ENCODE measurements at regions not wholly inside any gene's neighbourhood (a gene's known extent, or its start where the extent isn't known, plus 50 kb on each side); places are given as distances from the start of the nearest gene placed in this dataset.

DNA sequence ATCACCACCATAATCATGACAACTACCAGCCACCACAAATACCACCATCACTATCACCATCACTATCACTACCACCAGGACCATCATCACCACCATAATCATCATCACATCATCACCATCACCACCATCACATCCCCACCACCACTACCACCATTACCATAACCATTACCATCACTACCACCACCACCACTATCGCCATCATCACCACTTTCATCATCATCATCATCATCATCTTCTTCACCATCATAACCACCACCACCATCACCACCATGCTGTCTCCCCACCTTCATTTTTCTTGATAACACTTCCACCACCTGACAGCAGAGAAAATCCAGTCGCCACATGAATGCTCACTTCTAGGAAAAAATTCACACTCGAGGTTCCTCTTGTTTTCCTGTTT is 253.6 kb downstream of the ANKRD60 start:
- TF ChIP-seq, protein P1, sequence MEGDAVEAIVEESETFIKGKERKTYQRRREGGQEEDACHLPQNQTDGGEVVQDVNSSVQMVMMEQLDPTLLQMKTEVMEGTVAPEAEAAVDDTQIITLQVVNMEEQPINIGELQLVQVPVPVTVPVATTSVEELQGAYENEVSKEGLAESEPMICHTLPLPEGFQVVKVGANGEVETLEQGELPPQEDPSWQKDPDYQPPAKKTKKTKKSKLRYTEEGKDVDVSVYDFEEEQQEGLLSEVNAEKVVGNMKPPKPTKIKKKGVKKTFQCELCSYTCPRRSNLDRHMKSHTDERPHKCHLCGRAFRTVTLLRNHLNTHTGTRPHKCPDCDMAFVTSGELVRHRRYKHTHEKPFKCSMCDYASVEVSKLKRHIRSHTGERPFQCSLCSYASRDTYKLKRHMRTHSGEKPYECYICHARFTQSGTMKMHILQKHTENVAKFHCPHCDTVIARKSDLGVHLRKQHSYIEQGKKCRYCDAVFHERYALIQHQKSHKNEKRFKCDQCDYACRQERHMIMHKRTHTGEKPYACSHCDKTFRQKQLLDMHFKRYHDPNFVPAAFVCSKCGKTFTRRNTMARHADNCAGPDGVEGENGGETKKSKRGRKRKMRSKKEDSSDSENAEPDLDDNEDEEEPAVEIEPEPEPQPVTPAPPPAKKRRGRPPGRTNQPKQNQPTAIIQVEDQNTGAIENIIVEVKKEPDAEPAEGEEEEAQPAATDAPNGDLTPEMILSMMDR (IDR thresholded peaks at IDR 0.05): no peak
- TF ChIP-seq POLR2A (IDR thresholded peaks at IDR 0.05; ENCODE audit: low read depth) (no peak), EP300 (IDR thresholded peaks at IDR 0.05) (no peak)
